HEK293 (cell line): ENCODE measurements at regions not wholly inside any gene's neighbourhood (a gene's known extent, or its start where the extent isn't known, plus 50 kb on each side); places are given as distances from the start of the nearest gene placed in this dataset.

ENCODE experiments used
- CTCF ChIA-PET: fragments of 350-600 bp; formaldehyde crosslinking; extraction: SDS; loops from one replicate; lab custom pipeline; 2021; ENCODE audit warnings: antibody characterized with exemption; lab: Yijun Ruan, JAX
- POLR2A ChIA-PET: fragments of 300-600 bp; formaldehyde crosslinking; extraction: SDS; loops from one replicate; lab custom pipeline; 2020; ENCODE audit warnings: antibody characterized with exemption, inconsistent platforms; lab: Yijun Ruan, JAX
- H3K27ac ChIP-seq: fragments of 200-500 bp; sonication (Bioruptor generic); 2 replicates; pipeline ENCODE4 v1.5.1; 2014; ENCODE audit warnings: low read depth, low read length, control low read depth, inconsistent platforms; ENCODE audit errors: extremely low read depth
- H3K36me3 ChIP-seq, 2 experiments: fragments of 200-500 bp in 1 of 2; sonication (Bioruptor generic) in 1 of 2; 1 replicate in 1 of 2; 2 replicates in 1 of 2; pipeline ENCODE4 v1.5.1; 2014 to 2017; ENCODE audit warnings: inconsistent platforms in 2 of 2, low read length in 2 of 2; ENCODE audit not compliant: control insufficient read depth in 2 of 2, insufficient read depth in 1 of 2
- H3K4me1 ChIP-seq: fragments of 200-500 bp; sonication (Bioruptor generic); 2 replicates; pipeline ENCODE4 v1.5.1; 2014; ENCODE audit warnings: mild to moderate bottlenecking, low read length, inconsistent platforms; ENCODE audit not compliant: control insufficient read depth, insufficient read depth
- H3K4me3 ChIP-seq: 2 replicates; pipeline ENCODE4 v1.5.1; 2011; ENCODE audit warnings: low read depth, mild to moderate bottlenecking, control low read depth, low read length, moderate library complexity
- H3K9me3 ChIP-seq: fragments of 200-500 bp; sonication (Bioruptor generic); 2 replicates; pipeline ENCODE4 v1.5.1; 2014; ENCODE audit warnings: low read depth, low read length, inconsistent platforms; ENCODE audit not compliant: control insufficient read depth, insufficient read depth
- MYNN ChIP-seq: fragments of 450-650 bp; formaldehyde crosslinking; IDR thresholded peaks from 2 replicates; pipeline ENCODE4 v1.5.1; 2016; ENCODE audit warnings: missing biosample characterization, missing genetic modification characterization, borderline replicate concordance
- PRDM10 ChIP-seq: fragments of 450-650 bp; formaldehyde crosslinking; IDR thresholded peaks from 2 replicates; pipeline ENCODE4 v1.5.1; 2016; ENCODE audit warnings: missing biosample characterization, missing genetic modification characterization
- SCRT1 ChIP-seq: fragments of 450-650 bp; formaldehyde crosslinking; IDR thresholded peaks from 2 replicates; pipeline ENCODE4 v1.5.1; 2016; ENCODE audit warnings: missing biosample characterization, missing genetic modification characterization, borderline replicate concordance
- SCRT2 ChIP-seq: fragments of 450-650 bp; formaldehyde crosslinking; IDR thresholded peaks from 2 replicates; pipeline ENCODE4 v1.5.1; 2016; ENCODE audit warnings: missing biosample characterization, missing genetic modification characterization
- SP2 ChIP-seq: fragments of 450-650 bp; formaldehyde crosslinking; IDR thresholded peaks from 2 replicates; pipeline ENCODE4 v1.5.1; 2016; ENCODE audit warnings: missing biosample characterization, missing genetic modification characterization
- TSHZ1 ChIP-seq: fragments of 450-650 bp; formaldehyde crosslinking; IDR thresholded peaks from 2 replicates; pipeline ENCODE4 v1.5.1; 2016; ENCODE audit warnings: missing biosample characterization, missing genetic modification characterization, borderline replicate concordance
- YY2 ChIP-seq: fragments of 450-650 bp; formaldehyde crosslinking; IDR thresholded peaks from 2 replicates; pipeline ENCODE4 v1.5.1; 2016; ENCODE audit warnings: missing biosample characterization, missing genetic modification characterization
- ZBTB11 ChIP-seq: fragments of 450-650 bp; formaldehyde crosslinking; conservative IDR thresholded peaks from 2 replicates; pipeline ENCODE4 v1.5.1; 2016; ENCODE audit warnings: low read depth, missing biosample characterization, missing genetic modification characterization
- ZBTB49 ChIP-seq: fragments of 450-650 bp; formaldehyde crosslinking; IDR thresholded peaks from 2 replicates; pipeline ENCODE4 v1.5.1; 2016; ENCODE audit warnings: missing biosample characterization, missing genetic modification characterization, low read depth
- ZBTB6 ChIP-seq: fragments of 450-650 bp; formaldehyde crosslinking; IDR thresholded peaks from 2 replicates; pipeline ENCODE4 v1.5.1; 2017; ENCODE audit warnings: missing biosample characterization, missing genetic modification characterization
- ZNF140 ChIP-seq: fragments of 450-650 bp; formaldehyde crosslinking; IDR thresholded peaks from 2 replicates; pipeline ENCODE4 v1.5.1; 2016; ENCODE audit warnings: missing biosample characterization, missing genetic modification characterization
- ZNF157 ChIP-seq: fragments of 450-650 bp; formaldehyde crosslinking; IDR thresholded peaks from 2 replicates; pipeline ENCODE4 v1.5.1; 2016; ENCODE audit warnings: missing biosample characterization, missing genetic modification characterization
- ZNF211 ChIP-seq: fragments of 450-650 bp; formaldehyde crosslinking; IDR thresholded peaks from 2 replicates; pipeline ENCODE4 v1.5.1; 2016; ENCODE audit warnings: low read depth, missing biosample characterization, missing genetic modification characterization
- ZNF248 ChIP-seq: fragments of 450-650 bp; formaldehyde crosslinking; IDR thresholded peaks from 2 replicates; pipeline ENCODE4 v1.5.1; 2017; ENCODE audit warnings: missing biosample characterization, missing genetic modification characterization
- ZNF433 ChIP-seq: fragments of 450-650 bp; formaldehyde crosslinking; IDR thresholded peaks from 2 replicates; pipeline ENCODE4 v1.5.1; 2016; ENCODE audit warnings: missing biosample characterization, missing genetic modification characterization, low read depth
- ZNF501 ChIP-seq: fragments of 450-650 bp; formaldehyde crosslinking; IDR thresholded peaks from 2 replicates; pipeline ENCODE4 v1.5.1; 2016; ENCODE audit warnings: missing biosample characterization, missing genetic modification characterization
- ZNF585B ChIP-seq: fragments of 450-650 bp; formaldehyde crosslinking; IDR thresholded peaks from 2 replicates; pipeline ENCODE4 v1.5.1; 2016; ENCODE audit warnings: missing biosample characterization, missing genetic modification characterization
- ZNF670 ChIP-seq: fragments of 450-650 bp; formaldehyde crosslinking; IDR thresholded peaks from 2 replicates; pipeline ENCODE4 v1.5.1; 2016; ENCODE audit warnings: missing biosample characterization, missing genetic modification characterization, low read depth
- ZNF777 ChIP-seq: fragments of 450-650 bp; formaldehyde crosslinking; IDR thresholded peaks from 2 replicates; pipeline ENCODE4 v1.5.1; 2017; ENCODE audit warnings: missing biosample characterization, missing genetic modification characterization, borderline replicate concordance
- ZNF792 ChIP-seq: fragments of 450-650 bp; formaldehyde crosslinking; IDR thresholded peaks from 2 replicates; pipeline ENCODE4 v1.5.1; 2016; ENCODE audit warnings: missing biosample characterization, missing genetic modification characterization
- ZNF830 ChIP-seq: fragments of 450-650 bp; IDR thresholded peaks from 2 replicates; pipeline ENCODE4 v1.5.0; 2018; ENCODE audit warnings: missing biosample characterization, missing genetic modification characterization, low read depth, mild to moderate bottlenecking, moderate library complexity
- ZSCAN18 ChIP-seq: fragments of 450-650 bp; formaldehyde crosslinking; IDR thresholded peaks from 2 replicates; pipeline ENCODE4 v1.5.1; 2016; ENCODE audit warnings: missing biosample characterization, missing genetic modification characterization

- TF ChIP-seq ZNF248 (tag by site-specific recombination) (no peak), ZSCAN18 (tag by site-specific recombination) (no peak), ZBTB6 (tag by site-specific recombination) (no peak), ZNF433 (no peak), SCRT1 (tag by site-specific recombination) (no peak), ZBTB49 (no peak)
Measured at GRCh38 chr5:118301696-118302095, 686.7 kb downstream of the DTWD2 start (continued).

GRCh38 chr5:118295045-118295444 lies 693.3 kb downstream of the DTWD2 start:
- POLR2A ChIA-PET = no interaction called here
- CTCF ChIA-PET = no interaction called here
- H3K27ac ChIP-seq = no peak overlapping the region
- no peak overlapping the region for H3K4me3 ChIP-seq
- no peaks in the 10 kb centered on the region for H3K36me3 ChIP-seq
- no peaks in the 10 kb centered on the region for H3K4me1 ChIP-seq
- no peaks in the 10 kb centered on the region for H3K9me3 ChIP-seq
- TF ChIP-seq SCRT2 (tag by site-specific recombination) = no peak
- TF ChIP-seq ZBTB11 (tag by site-specific recombination) = no peak
- no peak for TF ChIP-seq ZNF670 (tag by site-specific recombination)
- no peak for TF ChIP-seq TSHZ1 (tag by site-specific recombination)
- no peak for TF ChIP-seq SP2 (tag by site-specific recombination)
- no peak for TF ChIP-seq ZNF211 (tag by site-specific recombination)
- TF ChIP-seq ZNF248 (tag by site-specific recombination) = no peak
- TF ChIP-seq ZNF830 (tag by site-specific recombination) = no peak
- TF ChIP-seq ZNF585B (tag by site-specific recombination) = no peak
- TF ChIP-seq ZNF777 = no peak
- TF ChIP-seq ZNF501 (tag by site-specific recombination) = no peak
- TF ChIP-seq MYNN = no peak
- TF ChIP-seq ZNF792 (tag by site-specific recombination) = no peak
- no peak for TF ChIP-seq ZNF157
- no peak for TF ChIP-seq ZNF140
- TF ChIP-seq YY2 (tag by site-specific recombination) = no peak
- TF ChIP-seq PRDM10 (tag by site-specific recombination) = no peak
